ENCODE measurements at regions not wholly inside any gene's neighbourhood (a gene's known extent, or its start where the extent isn't known, plus 50 kb on each side); places are given as distances from the start of the nearest gene placed in this dataset.

DNA sequence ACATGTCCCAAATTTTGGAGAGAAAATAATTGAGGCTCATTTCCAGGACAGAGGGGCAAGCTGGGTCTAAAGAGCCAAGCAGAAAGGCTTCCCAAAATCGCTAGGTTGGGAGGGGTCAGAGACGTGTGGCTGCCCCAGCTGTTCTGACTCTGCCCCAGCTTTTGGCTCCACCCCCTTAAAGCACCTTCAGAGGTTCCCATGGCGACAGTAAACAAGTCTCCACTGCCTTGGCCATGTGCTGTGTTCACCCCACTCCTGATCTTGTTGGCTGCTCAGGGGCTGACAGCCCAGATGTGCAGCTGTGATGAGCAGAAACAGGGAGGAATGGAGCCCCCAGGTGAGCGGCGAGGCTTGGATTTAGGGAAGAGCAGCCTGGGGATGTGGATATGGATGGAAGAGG, 72.8 kb upstream of the SPTLC3 start:
- TF ChIP-seq, protein P1, sequence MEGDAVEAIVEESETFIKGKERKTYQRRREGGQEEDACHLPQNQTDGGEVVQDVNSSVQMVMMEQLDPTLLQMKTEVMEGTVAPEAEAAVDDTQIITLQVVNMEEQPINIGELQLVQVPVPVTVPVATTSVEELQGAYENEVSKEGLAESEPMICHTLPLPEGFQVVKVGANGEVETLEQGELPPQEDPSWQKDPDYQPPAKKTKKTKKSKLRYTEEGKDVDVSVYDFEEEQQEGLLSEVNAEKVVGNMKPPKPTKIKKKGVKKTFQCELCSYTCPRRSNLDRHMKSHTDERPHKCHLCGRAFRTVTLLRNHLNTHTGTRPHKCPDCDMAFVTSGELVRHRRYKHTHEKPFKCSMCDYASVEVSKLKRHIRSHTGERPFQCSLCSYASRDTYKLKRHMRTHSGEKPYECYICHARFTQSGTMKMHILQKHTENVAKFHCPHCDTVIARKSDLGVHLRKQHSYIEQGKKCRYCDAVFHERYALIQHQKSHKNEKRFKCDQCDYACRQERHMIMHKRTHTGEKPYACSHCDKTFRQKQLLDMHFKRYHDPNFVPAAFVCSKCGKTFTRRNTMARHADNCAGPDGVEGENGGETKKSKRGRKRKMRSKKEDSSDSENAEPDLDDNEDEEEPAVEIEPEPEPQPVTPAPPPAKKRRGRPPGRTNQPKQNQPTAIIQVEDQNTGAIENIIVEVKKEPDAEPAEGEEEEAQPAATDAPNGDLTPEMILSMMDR (IDR thresholded peaks at IDR 0.05) = no peak
- TF ChIP-seq POLR2A (IDR thresholded peaks at IDR 0.05) (no peak), EP300 (IDR thresholded peaks at IDR 0.05) (no peak)

All from tibial nerve (tissue), 4 donors.